Fibroblast of villous mesenchyme (primary cell): ENCODE measurements at regions not wholly inside any gene's neighbourhood (a gene's known extent, or its start where the extent isn't known, plus 50 kb on each side); places are given as distances from the start of the nearest gene placed in this dataset.

ENCODE experiments used
- DNase-seq: peaks from one replicate; pipeline ENCODE4 v3.0.0-alpha.2; 2010; ENCODE audit warnings: low read depth
- H3K4me3 ChIP-seq: 2 replicates; pipeline ENCODE4 v1.5.1; 2011; ENCODE audit warnings: low read depth, mild to moderate bottlenecking, low read length
- TF ChIP-seq, protein P1 (sequence below): IDR thresholded peaks from 2 replicates; pipeline ENCODE4 v1.5.1; 2012; ENCODE audit warnings: low read depth, mild to moderate bottlenecking, low read length; ENCODE audit not compliant: insufficient read depth

DNA sequence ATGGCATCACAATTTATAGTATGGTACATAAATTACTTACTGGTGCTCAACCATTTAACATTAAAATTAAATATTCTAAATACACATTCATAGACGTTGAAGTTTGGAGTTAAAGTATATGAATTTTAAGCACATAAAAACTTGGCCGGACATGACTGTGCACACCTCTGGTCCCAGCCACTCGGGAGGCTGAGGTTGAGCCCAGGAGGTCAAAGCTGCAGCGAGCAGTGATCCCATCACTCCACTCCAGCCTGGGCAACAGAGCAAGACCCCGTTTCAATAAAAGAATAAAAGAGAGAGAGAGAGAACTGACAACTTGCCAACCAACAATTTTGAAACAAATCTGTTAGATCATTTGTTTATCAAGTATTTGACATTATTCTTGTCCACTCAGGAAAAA is 943.3 kb upstream of the KCND2 start:
- TF ChIP-seq, protein P1, sequence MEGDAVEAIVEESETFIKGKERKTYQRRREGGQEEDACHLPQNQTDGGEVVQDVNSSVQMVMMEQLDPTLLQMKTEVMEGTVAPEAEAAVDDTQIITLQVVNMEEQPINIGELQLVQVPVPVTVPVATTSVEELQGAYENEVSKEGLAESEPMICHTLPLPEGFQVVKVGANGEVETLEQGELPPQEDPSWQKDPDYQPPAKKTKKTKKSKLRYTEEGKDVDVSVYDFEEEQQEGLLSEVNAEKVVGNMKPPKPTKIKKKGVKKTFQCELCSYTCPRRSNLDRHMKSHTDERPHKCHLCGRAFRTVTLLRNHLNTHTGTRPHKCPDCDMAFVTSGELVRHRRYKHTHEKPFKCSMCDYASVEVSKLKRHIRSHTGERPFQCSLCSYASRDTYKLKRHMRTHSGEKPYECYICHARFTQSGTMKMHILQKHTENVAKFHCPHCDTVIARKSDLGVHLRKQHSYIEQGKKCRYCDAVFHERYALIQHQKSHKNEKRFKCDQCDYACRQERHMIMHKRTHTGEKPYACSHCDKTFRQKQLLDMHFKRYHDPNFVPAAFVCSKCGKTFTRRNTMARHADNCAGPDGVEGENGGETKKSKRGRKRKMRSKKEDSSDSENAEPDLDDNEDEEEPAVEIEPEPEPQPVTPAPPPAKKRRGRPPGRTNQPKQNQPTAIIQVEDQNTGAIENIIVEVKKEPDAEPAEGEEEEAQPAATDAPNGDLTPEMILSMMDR: no peak
- H3K4me3 ChIP-seq: no peak overlapping the region
- no peak for DNase-seq

DNA sequence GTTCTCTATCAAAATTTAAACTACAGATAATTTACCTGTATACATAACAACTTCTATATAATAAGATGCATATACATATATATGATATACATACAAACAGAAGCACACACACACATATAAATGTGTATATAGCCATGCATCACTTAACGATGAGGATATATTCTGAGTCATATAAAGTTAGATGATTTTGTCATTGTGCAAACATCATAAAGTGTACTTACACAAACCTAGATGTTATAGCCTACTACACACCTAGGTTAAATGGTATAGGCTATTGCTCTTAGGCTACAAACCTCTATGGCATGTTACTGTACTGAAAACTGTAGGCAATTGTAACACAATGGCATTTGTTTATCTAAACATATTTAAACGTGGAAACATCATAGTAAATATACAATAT is 937.6 kb upstream of the KCND2 start:
- no peak overlapping the region for H3K4me3 ChIP-seq
- DNase-seq: no peak
- TF ChIP-seq, protein P1: no peak

DNA sequence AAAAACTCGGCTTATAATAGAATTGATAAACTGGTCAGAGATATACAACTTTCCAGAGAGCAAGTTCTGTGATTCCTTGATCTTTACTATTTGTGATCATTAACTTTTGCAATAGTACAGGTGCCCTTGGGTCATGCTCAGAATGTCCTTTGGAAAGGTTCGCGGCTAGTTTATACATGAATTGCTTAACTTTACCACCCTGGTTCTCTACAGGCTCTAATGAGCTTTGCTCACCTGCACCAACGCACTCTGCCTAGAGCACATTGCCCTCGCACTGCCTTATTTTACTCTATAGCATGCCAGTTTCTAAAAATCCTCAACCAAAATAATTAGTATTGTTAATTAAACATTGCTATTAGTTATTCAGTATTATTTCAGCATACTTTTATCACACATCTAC is 931.2 kb upstream of the KCND2 start:
- H3K4me3 ChIP-seq: no peak overlapping the region
- TF ChIP-seq, protein P1: no peak
- no peak for DNase-seq

DNA sequence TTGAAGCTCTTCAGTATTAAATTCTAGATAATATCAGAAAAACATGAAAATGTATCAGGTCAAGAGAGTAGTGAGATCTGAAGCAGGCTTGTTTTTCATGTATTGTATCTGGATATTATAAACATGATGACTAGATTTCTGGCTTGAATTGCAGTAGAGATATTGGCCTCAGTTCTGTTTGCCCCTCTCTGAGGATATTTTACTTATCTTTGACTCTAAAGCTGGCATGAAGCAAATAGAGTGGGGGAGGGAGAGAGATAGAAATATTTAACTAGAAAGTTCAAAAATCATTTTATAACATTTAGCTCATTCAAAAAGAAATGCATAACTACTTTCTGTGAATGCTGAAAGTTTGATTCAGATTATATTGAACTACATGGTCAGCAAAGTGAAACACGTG is 929.7 kb upstream of the KCND2 start:
- no peak for DNase-seq
- H3K4me3 ChIP-seq: no peak overlapping the region
- TF ChIP-seq, protein P1: no peak

DNA sequence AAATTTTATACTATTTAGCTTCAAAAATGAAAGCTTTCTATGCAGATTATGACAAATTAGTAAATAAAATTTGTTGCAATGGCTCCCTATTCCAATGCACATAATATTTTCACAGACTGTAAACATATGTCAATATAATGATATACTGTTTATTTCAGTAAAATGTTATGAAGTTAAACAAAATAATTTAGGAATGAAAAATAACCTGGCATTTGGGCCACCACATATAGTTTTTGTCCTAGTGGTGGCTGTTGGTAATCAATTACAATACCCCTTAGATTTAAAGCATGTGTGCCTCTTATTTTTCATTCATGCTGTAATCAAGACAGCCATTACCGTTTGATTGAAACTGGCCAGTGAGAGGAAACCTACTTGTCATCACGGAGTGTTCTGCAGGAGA is 928.5 kb upstream of the KCND2 start:
- no peak overlapping the region for H3K4me3 ChIP-seq
- TF ChIP-seq, protein P1: no peak
- no peak for DNase-seq

DNA sequence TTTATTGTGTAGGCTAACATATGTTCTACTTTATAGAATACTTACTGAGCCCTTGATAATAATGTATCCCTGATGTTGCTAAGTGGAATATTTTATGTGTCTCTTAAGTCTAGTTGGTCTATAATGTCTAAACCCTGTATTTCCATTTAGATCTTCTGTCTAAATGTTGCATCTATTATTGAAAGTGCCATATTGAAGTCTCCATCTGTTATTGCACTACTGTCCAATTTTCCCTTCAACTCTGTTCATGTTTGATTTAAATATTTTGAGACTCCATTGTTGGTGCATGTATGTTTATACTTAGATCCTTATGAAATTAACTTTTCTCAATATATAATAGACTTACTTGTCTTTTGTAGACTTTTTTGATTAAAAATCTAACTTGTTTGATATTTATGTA is 924.5 kb upstream of the KCND2 start:
- TF ChIP-seq, protein P1: no peak
- H3K4me3 ChIP-seq: no peak overlapping the region
- no peak for DNase-seq

DNA sequence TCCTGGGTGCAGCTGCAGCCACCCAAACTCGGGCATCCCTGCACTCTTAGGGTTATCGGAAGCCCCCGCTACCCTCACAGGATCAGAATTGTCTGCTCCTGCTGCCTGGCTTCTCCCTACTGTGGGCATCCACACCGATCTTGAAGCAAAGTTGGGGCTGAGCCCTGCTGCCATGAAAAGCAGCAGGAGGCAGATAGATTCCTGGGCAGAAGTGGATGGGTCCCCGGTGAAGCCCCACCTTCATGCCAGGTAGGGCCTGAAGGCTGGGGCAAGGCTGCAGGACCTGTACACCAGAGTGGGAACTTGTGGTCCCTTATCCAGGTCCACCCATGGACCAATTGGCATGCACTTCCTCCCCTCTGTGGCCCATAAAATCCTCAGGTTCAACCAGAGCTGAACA is 922.6 kb upstream of the KCND2 start:
- no peak for DNase-seq
- TF ChIP-seq, protein P1: no peak
- no peak overlapping the region for H3K4me3 ChIP-seq
